Liver (tissue), 8 donors: ENCODE measurements at regions not wholly inside any gene's neighbourhood (a gene's known extent, or its start where the extent isn't known, plus 50 kb on each side); places are given as distances from the start of the nearest gene placed in this dataset.

Experiments used
- DNase-seq: peaks from one replicate; pipeline ENCODE4 v3.0.0-alpha.2; 2017; ENCODE audit warnings: low spot score
- H3K27ac ChIP-seq, 2 donors: one replicate each; pipeline ENCODE4 v1.7.0; 2013; ENCODE audit warnings: inconsistent platforms in 2 of 2, low read length in 2 of 2, control low read depth in 1 of 2, low read depth in 1 of 2, mild to moderate bottlenecking in 1 of 2
- H3K27me3 ChIP-seq, 4 donors: one replicate each; pipeline versions ENCODE4 v1.6.1 to v1.7.0; 2013; ENCODE audit warnings: low read length in 3 of 4, inconsistent platforms in 1 of 4, mild to moderate bottlenecking in 1 of 4, moderate library complexity in 1 of 4; ENCODE audit not compliant: control insufficient read depth in 4 of 4, insufficient read depth in 4 of 4
- H3K36me3 ChIP-seq, 4 donors: one replicate each; pipeline versions ENCODE4 v1.6.1 to v1.7.0; 2013; ENCODE audit warnings: low read length in 3 of 4, mild to moderate bottlenecking in 3 of 4, low read depth in 1 of 4, moderate library complexity in 1 of 4; ENCODE audit not compliant: control insufficient read depth in 4 of 4, insufficient read depth in 3 of 4
- H3K4me1 ChIP-seq, 4 donors: one replicate each; pipeline versions ENCODE4 v1.6.1 to v1.7.0; 2013; ENCODE audit warnings: low read length in 3 of 4, mild to moderate bottlenecking in 3 of 4, moderate library complexity in 1 of 4; ENCODE audit not compliant: control insufficient read depth in 4 of 4, insufficient read depth in 4 of 4
- H3K4me3 ChIP-seq, 3 donors: one replicate each; pipeline versions ENCODE4 v1.6.1 to v1.7.0; 2013; ENCODE audit warnings: low read length in 3 of 3, control low read depth in 1 of 3, low read depth in 1 of 3, mild to moderate bottlenecking in 1 of 3
- H3K9ac ChIP-seq, 2 donors: one replicate each; pipeline ENCODE4 v1.7.0; 2013; ENCODE audit warnings: low read length in 2 of 2, mild to moderate bottlenecking in 2 of 2, moderate library complexity in 2 of 2, control low read depth in 1 of 2, low read depth in 1 of 2
- H3K9me3 ChIP-seq, 4 donors: one replicate each; pipeline versions ENCODE4 v1.6.1 to v1.7.0; 2013; ENCODE audit warnings: low read length in 3 of 4; ENCODE audit not compliant: control insufficient read depth in 4 of 4
- CTCF ChIP-seq: fragments of 150-350 bp; IDR thresholded peaks from 2 replicates; pipeline ENCODE4 v1.5.1; 2017; ENCODE audit warnings: improper control_type of control experiment, low read depth, low read length; ENCODE audit not compliant: missing input control
- FOXA1 ChIP-seq: IDR thresholded peaks from 2 replicates; pipeline ENCODE4 v1.6.1; 2016; ENCODE audit warnings: antibody characterized with exemption
- FOXA2 ChIP-seq: IDR thresholded peaks from 2 replicates; pipeline ENCODE4 v1.6.1; 2016; ENCODE audit warnings: antibody characterized with exemption
- GABPA ChIP-seq, 2 donors: IDR thresholded peaks in 1 of 2; conservative IDR thresholded peaks in 1 of 2; 2 replicates each; pipeline ENCODE4 v1.6.1; 2016; ENCODE audit warnings: antibody characterized with exemption in 2 of 2, mild to moderate bottlenecking in 1 of 2, moderate library complexity in 1 of 2
- HNF4A ChIP-seq, 2 donors: conservative IDR thresholded peaks; 2 replicates each; pipeline ENCODE4 v1.6.1; 2016; ENCODE audit warnings: antibody characterized with exemption in 2 of 2, mild to moderate bottlenecking in 2 of 2
- HNF4G ChIP-seq: IDR thresholded peaks from 2 replicates; pipeline ENCODE4 v1.6.1; 2016; ENCODE audit warnings: antibody characterized with exemption
- JUND ChIP-seq, 2 donors: IDR thresholded peaks; 2 replicates each; pipeline ENCODE4 v1.6.1; 2016; ENCODE audit warnings: antibody characterized with exemption in 2 of 2
- MAX ChIP-seq: IDR thresholded peaks from 2 replicates; pipeline ENCODE4 v1.6.1; 2016; ENCODE audit warnings: antibody characterized with exemption
- RAD21 ChIP-seq, 2 donors: IDR thresholded peaks; 2 replicates each; pipeline ENCODE4 v1.6.1; 2016; ENCODE audit warnings: antibody characterized with exemption in 2 of 2, mild to moderate bottlenecking in 2 of 2
- RXRA ChIP-seq, 2 donors: IDR thresholded peaks; 2 replicates each; pipeline ENCODE4 v1.6.1; 2017 to 2018; ENCODE audit warnings: antibody characterized with exemption in 2 of 2, mild to moderate bottlenecking in 1 of 2
- SP1 ChIP-seq: IDR thresholded peaks from 2 replicates; pipeline ENCODE4 v1.6.1; 2018; ENCODE audit warnings: antibody characterized with exemption, mild to moderate bottlenecking
- YY1 ChIP-seq: IDR thresholded peaks from 2 replicates; pipeline ENCODE4 v1.6.1; 2016; ENCODE audit warnings: antibody characterized with exemption, mild to moderate bottlenecking
- ZBTB33 ChIP-seq: IDR thresholded peaks from 2 replicates; pipeline ENCODE4 v1.6.1; 2016; ENCODE audit warnings: antibody characterized with exemption
- WGBS: extraction: QIAGEN DNeasy Blood & Tissue Kit; methylation state at CpG from one replicate; pipeline ENCODE4 v1.1.7; 2013; 5-methylcytosine and 5-hydroxymethylcytosine counted together
- donor health status: healthy.
- donor health status: healthy.
- donor health status: healthy.
- donor health status: healthy.
- donor health status: healthy.

GRCh38 chr10:84608126-84608525 lies 279.7 kb downstream of the CCSER2 start (continued):
- no peak for TF ChIP-seq CTCF

- DNase-seq = peak; percentile 39
- WGBS = 19% methylated on average over 7 of the region's 7 CpGs
- Histone ChIP-seq H3K27ac (no peak overlapping the region), H3K4me3 (no peak overlapping the region), H3K27me3 (no peaks in the 10 kb centered on the region), H3K4me1 (peaks cover 0 to 9% (median 3%) of the 10 kb centered on the region in 4 donors), H3K9me3 (no peaks in the 10 kb centered on the region), H3K9ac (no peak overlapping the region), H3K36me3 (no peaks in the 10 kb centered on the region)
- TF ChIP-seq HNF4A (conservative IDR thresholded peaks at IDR 0.05) (peak; percentile 81 to 83), HNF4G (peak; percentile 66), JUND (IDR thresholded peaks at IDR 0.05) (peak in 1 of 2 donors; percentile 54), FOXA1 (peak; percentile 32), GABPA (IDR thresholded peaks at IDR 0.05 in 1 of 2, conservative IDR thresholded peaks at IDR 0.05 in 1 of 2) (no peak), RAD21 (IDR thresholded peaks at IDR 0.05) (peak; percentile 91 to 99), RXRA (IDR thresholded peaks at IDR 0.05) (peak; percentile 45 to 52), FOXA2 (no peak), MAX (peak; percentile 20), SP1 (peak; percentile 31), ZBTB33 (no peak), CTCF (peak; percentile 77), YY1 (peak; percentile 31)
These were observed 285.1 kb downstream of the CCSER2 start for GRCh38 chr10:84613336-84614021.
